Natural killer cell (primary cell): ENCODE measurements at regions not wholly inside any gene's neighbourhood (a gene's known extent, or its start where the extent isn't known, plus 50 kb on each side); places are given as distances from the start of the nearest gene placed in this dataset.
"Not testable (repeated sequence)": the region's sequence is repeated elsewhere in the genome, so short reads cannot be mapped to it uniquely, and the experiment has no call there.

ENCODE experiments used
- ATAC-seq, 3 donors: fragments of 150-1000 bp in 2 of 3; fragments of 200-7000 bp in 1 of 3; cut with Tn5 transposase; 1 replicate in 1 of 3; 2 replicates in 2 of 3; pipeline ENCODE4 v1.10.0; 2021; ENCODE audit warnings: mild to moderate bottlenecking in 2 of 3, moderate library complexity in 2 of 3
- DNase-seq, 2 donors: peaks; one replicate each; pipeline versions ENCODE4 v3.0.0 to v3.0.0-alpha.2; 2013 to 2021; ENCODE audit warnings: mixed read lengths in 1 of 2
- H3K27ac ChIP-seq: one replicate; pipeline ENCODE4 v1.5.1; 2013; ENCODE audit warnings: mild to moderate bottlenecking, low read length
- H3K27me3 ChIP-seq: one replicate; pipeline ENCODE4 v1.6.1; 2013; ENCODE audit warnings: low read length; ENCODE audit not compliant: control insufficient read depth, insufficient read depth
- H3K36me3 ChIP-seq: one replicate; pipeline ENCODE4 v1.6.1; 2013; ENCODE audit warnings: low read length; ENCODE audit not compliant: control insufficient read depth, insufficient read depth
- H3K4me1 ChIP-seq: one replicate; pipeline ENCODE4 v1.6.1; 2013; ENCODE audit warnings: low read length; ENCODE audit not compliant: control insufficient read depth, insufficient read depth
- H3K4me3 ChIP-seq: one replicate; pipeline ENCODE4 v1.5.1; 2013; ENCODE audit warnings: low read length
- H3K9me3 ChIP-seq: one replicate; pipeline ENCODE4 v1.6.1; 2013; ENCODE audit warnings: low read length; ENCODE audit not compliant: control insufficient read depth, insufficient read depth
- H3K27ac Mint-ChIP-seq, 2 donors: one replicate each; pipeline ENCODE4 v1.8.0; 2022; ENCODE audit warnings: mild to moderate bottlenecking in 2 of 2, mixed read lengths in 2 of 2, moderate library complexity in 1 of 2
- H3K27me3 Mint-ChIP-seq, 2 donors: one replicate each; pipeline ENCODE4 v1.8.0; 2022; ENCODE audit warnings: low read depth in 2 of 2, mixed read lengths in 2 of 2
- H3K36me3 Mint-ChIP-seq: one replicate; pipeline ENCODE4 v1.8.0; 2022; ENCODE audit warnings: mixed read lengths
- H3K4me1 Mint-ChIP-seq, 2 donors: one replicate each; pipeline ENCODE4 v1.8.0; 2022; ENCODE audit warnings: mixed read lengths in 2 of 2
- H3K4me3 Mint-ChIP-seq: one replicate; pipeline ENCODE4 v1.8.0; 2022; ENCODE audit warnings: mild to moderate bottlenecking, moderate library complexity, mixed read lengths
- H3K9me3 Mint-ChIP-seq, 2 donors: one replicate each; pipeline ENCODE4 v1.8.0; 2022; ENCODE audit warnings: mixed read lengths in 2 of 2
- CTCF ChIP-seq: fragments of 200-600 bp; IDR thresholded peaks from one replicate; pipeline ENCODE4 v1.8.0; 2022; ENCODE audit warnings: antibody characterized with exemption
- WGBS: methylation state at CpG from one replicate; pipeline ENCODE4 v1.1.7; 2013; ENCODE audit warnings: missing lambda C conversion rate; ENCODE audit not compliant: insufficient coverage; 5-methylcytosine and 5-hydroxymethylcytosine counted together
- intact Hi-C: fragments of 100-400 bp; cut with micrococcal nuclease; formaldehyde crosslinking; loops from one replicate; pipeline ENCODE4 v1.14.2; 2022

- Mint-ChIP-seq H3K27me3 (no peaks in the 10 kb centered on the region), H3K27ac (no peak overlapping the region), H3K4me3 (no peak overlapping the region), H3K4me1 (no peaks in the 10 kb centered on the region), H3K36me3 (no peaks in the 10 kb centered on the region), H3K9me3 (peaks cover 6% of the 10 kb centered on the region in 2 donors)
- Histone ChIP-seq H3K27ac (no peak overlapping the region), H3K4me3 (no peak overlapping the region), H3K4me1 (no peaks in the 10 kb centered on the region), H3K27me3 (no peaks in the 10 kb centered on the region), H3K36me3 (no peaks in the 10 kb centered on the region), H3K9me3 (no peaks in the 10 kb centered on the region)
- ATAC-seq: no peak
- DNase-seq: no peak
- intact Hi-C loops: no loop called here
- 100% methylated on average over 1 of the region's 2 CpGs for WGBS
- no peak for TF ChIP-seq CTCF
These were observed 312.8 kb upstream of the SLC16A7 start for GRCh38 chr12:59282999-59283398.

GRCh38 chr12:59273561-59273960 is 322.3 kb upstream of the SLC16A7 start:
- ATAC-seq, H3K4me1 Mint-ChIP-seq, H3K36me3 ChIP-seq, H3K4me3 Mint-ChIP-seq, H3K4me3 ChIP-seq, H3K27me3 ChIP-seq, H3K36me3 Mint-ChIP-seq, H3K27me3 Mint-ChIP-seq, H3K9me3 ChIP-seq, H3K4me1 ChIP-seq, H3K27ac ChIP-seq, H3K27ac Mint-ChIP-seq, DNase-seq, intact Hi-C loops: not testable (repeated sequence)
- H3K9me3 Mint-ChIP-seq: peaks cover 13 to 16% of the 10 kb centered on the region in 2 donors
- 83% methylated on average over 1 of the region's 1 CpG for WGBS

- Histone ChIP-seq H3K4me3 (no peak overlapping the region), H3K27me3 (no peaks in the 10 kb centered on the region), H3K4me1 (no peaks in the 10 kb centered on the region), H3K27ac (no peak overlapping the region), H3K36me3 (no peaks in the 10 kb centered on the region), H3K9me3 (peaks cover 7% of the 10 kb centered on the region)
- H3K27ac Mint-ChIP-seq: no peak overlapping the region
- 73% methylated on average over 2 of the region's 2 CpGs for WGBS
- TF ChIP-seq CTCF: no peak
- intact Hi-C loops: no loop called here
- H3K4me1 Mint-ChIP-seq: no peaks in the 10 kb centered on the region
- H3K4me3 Mint-ChIP-seq: no peak overlapping the region
- ATAC-seq (no peak), DNase-seq (no peak)
- H3K36me3 Mint-ChIP-seq: no peaks in the 10 kb centered on the region
- no peaks in the 10 kb centered on the region for H3K27me3 Mint-ChIP-seq
- peaks cover 12% of the 10 kb centered on the region in 2 donors for H3K9me3 Mint-ChIP-seq
These were observed 327.5 kb upstream of the SLC16A7 start for GRCh38 chr12:59268295-59268809.

- Histone ChIP-seq H3K27ac (no peak overlapping the region), H3K9me3 (no peaks in the 10 kb centered on the region), H3K4me1 (no peaks in the 10 kb centered on the region), H3K27me3 (no peaks in the 10 kb centered on the region), H3K4me3 (no peak overlapping the region), H3K36me3 (no peaks in the 10 kb centered on the region)
- DNase-seq (no peak), ATAC-seq (no peak)
- Mint-ChIP-seq H3K4me1 (no peaks in the 10 kb centered on the region), H3K36me3 (no peaks in the 10 kb centered on the region), H3K9me3 (peaks cover 13 to 14% of the 10 kb centered on the region in 2 donors), H3K27ac (no peak overlapping the region), H3K27me3 (no peaks in the 10 kb centered on the region), H3K4me3 (no peak overlapping the region)
- no peak for TF ChIP-seq CTCF
- intact Hi-C loops: no loop called here
- WGBS: 91% methylated on average over 2 of the region's 2 CpGs
These were observed 335.6 kb upstream of the SLC16A7 start for GRCh38 chr12:59260202-59260601.
